Right lobe of liver (tissue), 4 donors: ENCODE measurements at regions not wholly inside any gene's neighbourhood (a gene's known extent, or its start where the extent isn't known, plus 50 kb on each side); places are given as distances from the start of the nearest gene placed in this dataset.

ENCODE experiments used
- POLR2A ChIP-seq: fragments of 450-650 bp; IDR thresholded peaks from one replicate; pipeline ENCODE4 v1.6.1; 2017; ENCODE audit warnings: antibody characterized with exemption, mild to moderate bottlenecking
- TF ChIP-seq, protein P1 (sequence below), 4 donors: fragments of 200-600 bp in 3 of 4; fragments of 450-650 bp in 1 of 4; IDR thresholded peaks; one replicate each; pipeline versions ENCODE4 v1.5.1 to v1.8.0; 2016 to 2022; ENCODE audit warnings: antibody characterized with exemption in 4 of 4, mild to moderate bottlenecking in 2 of 4
- donor health status: DM: no; HTN: no; CAD: no.
- donor health status: DM: no; HTN: no; CAD: no.
- donor health status: DM: no; HTN: yes; CAD: no.

GRCh38 chr6:113505084-113505699 is 352.0 kb upstream of the MARCKS start:
- TF ChIP-seq, protein P1, sequence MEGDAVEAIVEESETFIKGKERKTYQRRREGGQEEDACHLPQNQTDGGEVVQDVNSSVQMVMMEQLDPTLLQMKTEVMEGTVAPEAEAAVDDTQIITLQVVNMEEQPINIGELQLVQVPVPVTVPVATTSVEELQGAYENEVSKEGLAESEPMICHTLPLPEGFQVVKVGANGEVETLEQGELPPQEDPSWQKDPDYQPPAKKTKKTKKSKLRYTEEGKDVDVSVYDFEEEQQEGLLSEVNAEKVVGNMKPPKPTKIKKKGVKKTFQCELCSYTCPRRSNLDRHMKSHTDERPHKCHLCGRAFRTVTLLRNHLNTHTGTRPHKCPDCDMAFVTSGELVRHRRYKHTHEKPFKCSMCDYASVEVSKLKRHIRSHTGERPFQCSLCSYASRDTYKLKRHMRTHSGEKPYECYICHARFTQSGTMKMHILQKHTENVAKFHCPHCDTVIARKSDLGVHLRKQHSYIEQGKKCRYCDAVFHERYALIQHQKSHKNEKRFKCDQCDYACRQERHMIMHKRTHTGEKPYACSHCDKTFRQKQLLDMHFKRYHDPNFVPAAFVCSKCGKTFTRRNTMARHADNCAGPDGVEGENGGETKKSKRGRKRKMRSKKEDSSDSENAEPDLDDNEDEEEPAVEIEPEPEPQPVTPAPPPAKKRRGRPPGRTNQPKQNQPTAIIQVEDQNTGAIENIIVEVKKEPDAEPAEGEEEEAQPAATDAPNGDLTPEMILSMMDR (IDR thresholded peaks at IDR 0.05) = no peak
- no peak for TF ChIP-seq POLR2A
